ENCODE measurements at regions not wholly inside any gene's neighbourhood (a gene's known extent, or its start where the extent isn't known, plus 50 kb on each side); places are given as distances from the start of the nearest gene placed in this dataset.

DNA sequence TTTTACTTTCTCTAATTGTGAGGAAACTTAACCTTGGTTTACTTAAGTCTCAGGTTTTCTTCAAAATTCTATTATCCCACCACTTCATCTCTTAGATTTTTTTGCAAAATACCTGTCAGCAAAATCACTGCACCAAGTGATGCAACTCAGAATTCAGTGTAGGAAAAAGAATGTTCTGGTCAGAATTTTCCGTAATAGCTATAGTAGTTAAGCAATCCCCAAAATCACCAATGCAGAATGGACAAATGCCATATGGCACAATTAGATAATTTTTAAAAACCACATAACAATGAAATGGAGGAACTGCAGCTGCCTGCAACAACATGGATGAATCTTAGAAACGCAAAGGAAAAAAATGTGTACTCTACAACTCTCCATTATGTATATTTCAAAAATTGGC, 373.1 kb downstream of the NAF1 start:
- TF ChIP-seq, protein P1, sequence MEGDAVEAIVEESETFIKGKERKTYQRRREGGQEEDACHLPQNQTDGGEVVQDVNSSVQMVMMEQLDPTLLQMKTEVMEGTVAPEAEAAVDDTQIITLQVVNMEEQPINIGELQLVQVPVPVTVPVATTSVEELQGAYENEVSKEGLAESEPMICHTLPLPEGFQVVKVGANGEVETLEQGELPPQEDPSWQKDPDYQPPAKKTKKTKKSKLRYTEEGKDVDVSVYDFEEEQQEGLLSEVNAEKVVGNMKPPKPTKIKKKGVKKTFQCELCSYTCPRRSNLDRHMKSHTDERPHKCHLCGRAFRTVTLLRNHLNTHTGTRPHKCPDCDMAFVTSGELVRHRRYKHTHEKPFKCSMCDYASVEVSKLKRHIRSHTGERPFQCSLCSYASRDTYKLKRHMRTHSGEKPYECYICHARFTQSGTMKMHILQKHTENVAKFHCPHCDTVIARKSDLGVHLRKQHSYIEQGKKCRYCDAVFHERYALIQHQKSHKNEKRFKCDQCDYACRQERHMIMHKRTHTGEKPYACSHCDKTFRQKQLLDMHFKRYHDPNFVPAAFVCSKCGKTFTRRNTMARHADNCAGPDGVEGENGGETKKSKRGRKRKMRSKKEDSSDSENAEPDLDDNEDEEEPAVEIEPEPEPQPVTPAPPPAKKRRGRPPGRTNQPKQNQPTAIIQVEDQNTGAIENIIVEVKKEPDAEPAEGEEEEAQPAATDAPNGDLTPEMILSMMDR (IDR thresholded peaks at IDR 0.05; ENCODE audit: insufficient read depth, low read length, poor library complexity, severe bottlenecking): no peak
- no peak for TF ChIP-seq EZH2phosphoT487 (conservative IDR thresholded peaks at IDR 0.05; ENCODE audit: low read length)

Measured in SU-DHL-6 (cell line).